IPS DF 19.7 (cell line): ENCODE measurements at regions not wholly inside any gene's neighbourhood (a gene's known extent, or its start where the extent isn't known, plus 50 kb on each side); places are given as distances from the start of the nearest gene placed in this dataset.

Experiments used
- DNase-seq: peaks from one replicate; pipeline ENCODE4 v3.0.0-alpha.2; 2013; ENCODE audit warnings: low read depth, low spot score

DNA sequence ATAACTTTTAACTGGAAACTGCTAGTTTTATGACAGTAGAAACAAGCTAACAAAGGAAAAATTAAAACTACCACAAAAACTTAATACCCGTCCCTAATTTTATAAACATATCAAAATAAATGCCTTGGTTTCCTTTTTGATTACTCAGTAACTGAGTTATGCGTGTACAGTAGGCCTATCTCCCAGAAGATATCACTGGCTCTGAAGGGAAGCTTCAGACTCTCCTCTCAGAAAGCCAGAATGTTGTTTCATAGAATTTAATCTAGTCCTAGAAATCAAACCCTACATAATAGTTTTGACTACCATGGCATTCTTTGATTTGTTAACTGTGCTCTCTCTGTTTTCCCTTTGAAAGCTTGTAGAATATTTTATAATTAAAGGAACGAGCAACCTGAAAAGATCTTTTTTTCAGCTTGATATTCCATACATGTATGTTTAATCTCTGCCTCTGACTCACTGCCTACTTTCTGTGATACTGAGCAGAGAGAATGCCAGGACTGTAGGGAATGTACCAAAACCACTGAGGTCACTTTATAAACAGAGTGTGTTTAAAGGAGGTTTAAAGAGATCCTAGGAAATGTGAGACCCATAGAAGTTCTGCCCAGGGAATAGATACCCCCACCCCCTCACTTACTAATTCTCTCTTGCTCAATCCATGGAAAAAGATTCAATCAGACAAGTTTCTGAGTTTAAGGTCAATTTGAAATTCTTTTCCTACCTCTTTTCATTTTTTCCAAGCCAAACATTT, 311.5 kb downstream of the HDGFL1 start:
- DNase-seq: no peak

DNA sequence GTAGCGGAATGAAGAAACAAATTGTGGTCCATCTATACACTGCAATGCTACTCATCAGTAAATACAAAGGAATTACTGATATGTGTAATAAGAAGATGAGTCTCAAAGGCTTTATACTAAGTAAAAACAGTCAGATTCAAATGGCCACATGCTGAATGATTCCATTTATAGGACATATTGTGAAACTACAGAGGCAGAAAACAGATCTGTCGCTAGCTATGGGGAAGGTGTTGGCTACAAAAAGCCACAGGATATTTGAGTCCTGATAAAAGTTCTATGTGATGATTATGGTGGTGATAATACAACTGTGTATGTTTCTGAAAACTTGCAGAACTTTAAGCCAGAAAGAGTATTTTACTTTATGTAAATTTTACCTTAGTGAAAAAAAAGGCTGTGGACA, 313.2 kb downstream of the HDGFL1 start:
- no peak for DNase-seq

DNA sequence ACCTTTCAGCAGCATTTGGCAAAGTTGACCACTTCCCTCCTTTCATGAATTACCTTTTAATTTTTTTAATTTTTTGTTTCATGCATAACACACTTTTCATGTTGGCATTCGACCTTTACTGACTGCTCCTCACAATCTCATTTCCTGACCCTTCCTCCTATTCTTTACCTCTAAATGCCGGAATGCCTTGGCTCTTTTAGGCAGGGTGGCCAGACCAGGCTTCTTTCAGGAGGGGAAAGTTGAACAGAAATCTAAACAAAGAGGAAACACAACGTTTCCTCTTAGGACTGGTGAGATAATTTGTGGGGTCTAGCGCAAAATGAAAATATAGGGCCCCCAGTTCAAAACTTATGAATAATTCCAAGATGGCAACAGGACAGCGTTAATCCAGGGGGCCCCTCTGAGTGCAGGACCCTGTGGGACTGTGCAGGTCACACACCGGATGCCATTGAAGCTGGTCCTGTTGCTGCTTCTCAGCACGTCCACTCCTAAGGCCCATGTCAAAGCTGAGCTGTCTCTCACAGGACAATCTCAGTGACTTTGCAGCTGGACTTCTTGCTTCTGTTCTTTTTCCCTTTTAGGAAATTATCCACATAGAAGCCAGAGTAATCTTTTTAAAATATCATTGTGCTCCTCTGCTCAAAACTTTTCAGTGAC, 313.8 kb downstream of the HDGFL1 start:
- no peak for DNase-seq

DNA sequence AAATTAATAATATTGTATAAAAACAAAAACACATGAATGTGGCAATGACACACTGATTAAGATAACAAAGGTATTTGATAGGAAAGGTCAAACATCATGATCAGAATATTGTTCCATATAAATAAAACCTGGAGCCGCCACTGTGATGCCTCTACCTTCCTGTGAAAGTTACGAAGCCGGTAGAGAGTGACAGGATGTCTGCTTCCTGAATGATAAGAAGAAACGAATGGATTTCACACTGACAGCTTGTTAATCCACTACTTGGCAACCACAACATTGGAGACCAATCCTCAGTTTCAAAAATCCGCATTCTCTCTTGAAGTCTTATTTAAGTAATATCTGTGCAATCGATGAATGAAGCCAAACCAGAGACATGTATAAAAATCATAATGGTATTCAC, 315.1 kb downstream of the HDGFL1 start:
- no peak for DNase-seq

DNA sequence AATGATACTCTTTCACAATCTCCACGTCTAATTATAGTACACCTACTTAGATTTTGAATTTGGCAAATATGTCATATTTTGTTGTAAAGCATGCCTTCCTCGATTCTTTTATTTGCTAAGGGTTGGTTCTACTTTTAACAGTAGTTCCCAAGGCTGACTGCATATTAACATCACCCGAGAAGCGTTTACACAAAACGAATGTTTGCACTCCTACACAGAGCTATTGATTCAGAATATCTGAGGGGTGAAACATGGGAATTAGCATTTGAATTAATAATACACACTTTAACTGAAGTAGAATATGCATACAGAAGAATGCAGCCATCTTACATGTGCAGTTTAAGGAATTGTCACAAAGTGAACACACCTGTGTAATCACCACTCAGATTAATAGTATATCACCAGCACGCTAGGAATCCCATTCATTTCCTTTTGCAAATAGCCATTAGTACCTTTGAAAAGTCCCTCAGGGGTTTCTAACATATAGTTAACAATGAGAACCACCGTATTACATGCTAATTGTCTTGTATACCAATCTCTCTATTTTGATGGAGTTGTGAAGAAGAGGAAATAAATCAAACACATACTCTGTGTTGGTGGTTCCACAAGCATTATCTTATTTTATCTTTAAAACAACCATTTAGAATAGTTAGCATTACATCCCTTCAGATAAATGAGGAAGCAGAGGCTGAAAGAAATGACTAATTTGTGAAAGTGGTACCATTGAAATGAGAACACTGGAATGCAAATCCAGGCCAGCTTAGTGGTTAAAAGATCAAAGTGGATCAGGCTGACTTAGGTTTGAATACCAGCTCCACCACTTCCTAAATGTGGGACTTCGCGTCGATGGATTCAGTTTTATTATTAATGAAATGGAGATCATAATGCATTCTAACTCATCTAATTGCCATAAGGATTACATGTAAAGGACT, 317.6 kb downstream of the HDGFL1 start:
- DNase-seq: no peak

DNA sequence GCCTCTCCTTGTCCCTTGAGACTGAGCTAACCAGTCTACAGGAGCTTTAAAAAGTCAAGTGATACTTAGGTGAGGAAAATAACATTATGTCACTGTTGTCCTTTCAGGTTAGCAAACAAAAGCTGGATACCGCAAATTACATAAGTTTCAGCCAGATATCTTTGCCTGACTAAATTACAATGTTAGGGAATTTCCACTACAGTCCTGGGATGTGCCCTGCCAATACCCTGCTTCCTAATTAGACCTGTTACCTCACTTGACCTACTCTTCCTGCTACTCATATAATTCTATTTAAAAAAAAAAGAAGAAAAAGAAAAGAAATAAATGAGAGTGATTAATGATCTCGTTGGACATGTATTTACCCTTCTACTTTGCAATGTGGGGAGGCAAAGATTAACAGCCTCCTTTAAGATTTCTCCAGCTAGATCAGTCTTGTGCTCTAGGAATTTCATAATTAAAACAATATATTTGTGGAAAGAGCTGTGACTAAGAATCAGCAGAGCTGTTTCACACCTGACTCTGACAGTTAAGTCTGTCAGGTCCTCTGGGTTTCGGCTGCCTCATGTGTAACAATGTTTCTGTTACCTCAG, 318.9 kb downstream of the HDGFL1 start:
- no peak for DNase-seq

DNA sequence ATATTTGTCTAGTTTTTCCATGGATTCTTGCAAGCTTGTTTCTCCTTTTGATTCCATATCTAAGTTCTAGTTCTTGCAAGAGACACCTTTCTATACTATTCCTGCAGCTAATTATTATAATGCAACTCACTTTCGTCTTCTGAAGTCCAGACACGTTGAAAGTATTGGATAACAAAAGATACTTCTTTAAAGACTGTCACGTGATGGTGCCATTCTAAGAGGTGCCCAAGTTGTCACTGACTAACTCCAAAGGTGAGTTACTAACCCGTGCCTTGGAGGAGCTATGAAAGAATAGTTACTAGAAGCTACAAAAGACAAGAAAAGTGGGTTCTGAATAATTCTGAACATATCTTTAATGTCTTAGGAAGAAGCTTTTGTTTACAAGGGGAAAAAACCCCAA, 322.6 kb downstream of the HDGFL1 start:
- no peak for DNase-seq

DNA sequence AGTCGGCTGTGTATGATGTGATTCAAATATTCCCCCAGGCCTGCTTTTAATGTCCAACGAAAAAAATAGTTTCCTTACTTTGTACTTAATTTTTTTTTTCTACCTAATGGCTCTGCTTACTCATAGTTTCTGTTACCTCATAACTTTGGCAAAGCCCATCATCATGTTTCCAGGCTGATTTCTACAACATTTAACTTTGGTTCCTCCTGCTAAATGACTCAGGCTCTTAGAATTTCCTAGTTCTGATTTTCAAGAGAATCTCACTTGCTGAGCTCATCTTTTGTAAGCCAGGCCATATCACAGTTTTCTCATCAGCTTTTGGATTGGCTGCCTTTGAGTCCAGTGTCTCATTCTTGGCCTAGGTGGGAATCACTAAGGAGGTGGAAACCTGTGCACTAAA, 323.1 kb downstream of the HDGFL1 start:
- no peak for DNase-seq

DNA sequence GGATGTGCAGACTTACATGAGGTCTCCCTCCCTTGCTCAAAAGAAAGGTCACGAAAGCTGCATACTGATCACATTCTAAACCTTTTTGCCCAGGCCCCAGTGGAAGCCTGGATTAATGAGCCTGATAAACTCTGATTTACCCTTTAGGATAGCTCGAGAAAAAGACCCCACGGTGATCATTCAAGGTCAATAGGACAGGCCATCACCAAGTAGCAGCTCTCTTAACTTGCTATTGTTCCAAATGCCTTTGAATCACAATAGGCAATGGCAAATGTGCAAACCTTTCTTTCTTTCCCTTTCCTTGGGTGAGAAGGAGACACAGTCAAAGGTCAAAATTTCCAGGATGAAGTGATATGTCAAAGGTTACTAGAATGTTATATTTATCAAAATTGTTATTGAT, 327.3 kb downstream of the HDGFL1 start:
- DNase-seq: peak; percentile 25

DNA sequence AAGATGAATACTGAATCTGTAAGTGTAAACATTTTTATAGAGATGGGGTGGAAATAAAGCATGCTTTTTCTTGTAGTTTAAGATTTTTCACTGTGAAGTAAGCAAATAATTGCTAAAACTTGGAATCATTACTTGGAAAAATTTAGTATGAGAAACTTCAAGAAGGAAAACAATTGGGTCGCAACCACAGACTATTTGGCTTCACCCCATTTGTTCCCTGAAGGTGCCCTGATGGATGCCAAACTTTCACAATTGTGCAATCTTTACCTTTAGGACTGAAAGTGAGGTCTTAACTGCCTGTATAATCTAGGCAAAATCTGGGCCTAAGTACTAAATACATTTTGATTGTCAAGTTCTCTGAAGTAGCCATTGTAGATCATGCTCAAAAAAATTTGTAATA, 330.1 kb downstream of the HDGFL1 start:
- no peak for DNase-seq

DNA sequence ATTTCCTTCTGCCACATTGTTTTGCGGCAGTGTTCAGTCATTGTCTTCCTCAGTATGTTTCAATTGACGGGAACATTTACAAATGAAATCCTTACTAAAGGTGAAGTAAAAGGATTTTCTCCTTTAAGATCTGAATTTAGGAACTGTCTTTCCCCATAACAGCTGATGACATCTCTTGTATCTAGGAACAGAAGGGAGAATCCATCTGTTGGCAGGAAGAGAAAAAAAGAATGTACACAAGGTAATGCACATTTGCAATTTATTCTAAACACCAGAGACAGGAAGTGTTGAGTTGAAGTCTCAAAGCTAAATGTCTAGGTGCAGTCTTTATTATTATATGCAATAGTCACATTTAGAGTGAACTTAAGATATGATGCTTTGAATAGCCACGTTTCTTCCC, 334.5 kb downstream of the HDGFL1 start:
- no peak for DNase-seq

DNA sequence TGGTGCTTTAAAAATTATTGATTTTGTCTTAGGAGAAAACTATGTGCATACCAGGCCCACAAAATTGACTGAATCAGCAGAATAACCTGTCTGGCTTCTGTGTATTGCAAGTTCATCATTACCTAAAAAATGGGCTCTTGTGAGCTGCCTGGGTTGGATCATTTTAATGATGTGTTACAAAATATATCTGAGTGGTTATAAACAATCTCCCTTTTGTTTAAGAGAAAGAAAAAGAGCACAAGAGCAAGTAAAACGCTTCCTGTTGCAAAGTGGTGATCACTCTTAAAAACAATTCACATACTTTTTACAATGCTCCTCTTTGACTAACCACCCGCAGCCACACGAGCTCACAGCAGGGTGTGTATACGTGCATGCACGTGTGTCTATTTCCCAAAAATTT, 335.1 kb downstream of the HDGFL1 start:
- DNase-seq: no peak

DNA sequence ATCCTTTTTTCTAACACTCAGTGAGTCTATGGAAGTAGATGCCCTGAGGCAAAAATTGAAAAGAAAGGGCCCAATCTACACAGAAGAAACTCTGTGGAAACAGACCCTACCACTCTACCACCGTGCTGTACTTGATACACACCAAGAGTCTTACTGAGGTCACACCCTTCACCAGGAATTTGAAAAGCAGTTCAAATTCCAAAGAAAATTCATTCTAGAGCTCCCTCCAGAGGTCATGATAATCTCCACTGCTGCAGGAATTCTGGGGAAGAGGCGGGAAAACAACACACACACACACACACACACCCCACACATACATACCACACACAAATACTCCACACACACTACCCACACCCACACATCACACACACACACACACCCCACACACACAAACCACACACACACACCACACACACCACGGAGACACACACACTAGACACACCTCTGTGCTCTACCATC, 336.8 kb downstream of the HDGFL1 start:
- DNase-seq: peak; percentile 28

DNA sequence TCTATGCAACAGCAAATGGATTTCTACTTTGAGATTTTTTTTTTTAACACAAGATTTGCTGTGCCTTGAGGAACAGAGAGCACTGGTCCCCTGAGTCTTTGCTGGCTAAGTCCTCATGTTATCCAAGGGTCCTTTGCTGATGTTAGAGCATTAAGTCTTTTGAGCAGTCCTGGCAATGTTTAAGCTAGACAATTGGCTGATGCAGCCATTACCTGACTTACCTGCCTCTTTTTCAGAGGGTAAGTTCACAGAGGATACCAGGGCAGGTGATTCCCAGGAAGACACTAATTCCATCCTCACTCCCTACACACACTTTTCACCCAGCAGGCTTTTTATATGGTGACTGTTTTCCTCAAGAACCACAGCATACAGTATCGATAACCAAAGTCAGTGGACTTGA, 337.7 kb downstream of the HDGFL1 start:
- DNase-seq: no peak

DNA sequence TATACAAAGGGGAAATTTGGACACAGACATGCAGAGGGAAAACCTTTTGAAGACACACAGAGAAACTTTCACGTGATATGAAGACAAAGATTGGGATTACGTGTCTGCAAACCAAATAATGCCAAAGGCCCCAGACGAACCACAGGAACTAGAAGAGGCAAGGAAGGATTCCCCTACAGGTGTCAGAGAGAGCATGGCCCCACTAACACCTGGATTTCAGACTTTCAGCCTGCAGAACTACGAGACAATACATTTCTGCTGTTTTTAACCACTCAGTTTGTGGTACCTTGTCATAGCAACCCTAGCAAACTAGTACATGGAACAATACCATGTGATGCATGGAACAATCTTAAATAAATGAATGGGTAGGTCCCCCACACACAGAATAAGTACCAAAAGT, 341.0 kb downstream of the HDGFL1 start:
- DNase-seq: no peak

DNA sequence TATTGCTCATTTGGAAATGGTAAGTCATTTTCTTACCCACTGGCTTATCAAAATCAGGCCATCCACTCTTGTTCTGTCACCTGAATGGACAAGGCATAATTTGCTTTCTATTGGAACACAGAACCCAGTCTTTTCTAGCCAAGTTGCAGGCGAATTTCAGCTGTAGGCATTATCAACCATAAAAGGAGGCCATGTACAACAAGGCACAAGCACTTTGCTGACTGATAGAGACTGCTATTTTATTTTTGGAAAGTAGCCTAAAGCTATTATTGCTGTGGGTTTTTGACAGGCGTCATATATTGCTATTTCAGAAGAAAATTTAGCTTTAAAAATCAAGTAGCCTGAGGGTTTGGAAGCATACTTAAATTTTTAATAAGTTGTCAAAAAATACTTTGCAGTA, 344.2 kb downstream of the HDGFL1 start:
- DNase-seq: no peak

DNA sequence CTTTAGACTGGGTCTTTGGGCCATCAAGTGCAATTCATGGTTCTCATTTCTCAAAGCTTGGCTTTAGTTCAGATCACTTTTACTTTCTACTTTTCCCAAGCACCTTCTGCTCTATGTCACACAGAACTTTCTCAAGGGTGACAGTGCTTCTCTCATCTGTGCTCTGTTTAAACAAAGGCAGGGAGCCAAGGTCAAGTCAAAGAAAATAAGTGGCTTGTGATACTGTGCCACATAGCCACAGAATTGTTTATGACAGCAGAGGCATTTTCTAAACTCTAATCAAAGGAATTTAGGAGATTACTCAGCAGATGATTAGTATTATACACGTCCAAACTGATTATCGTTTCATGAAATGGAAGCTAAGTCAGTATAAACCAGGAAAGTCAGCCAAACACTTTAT, 348.0 kb downstream of the HDGFL1 start:
- DNase-seq: no peak

DNA sequence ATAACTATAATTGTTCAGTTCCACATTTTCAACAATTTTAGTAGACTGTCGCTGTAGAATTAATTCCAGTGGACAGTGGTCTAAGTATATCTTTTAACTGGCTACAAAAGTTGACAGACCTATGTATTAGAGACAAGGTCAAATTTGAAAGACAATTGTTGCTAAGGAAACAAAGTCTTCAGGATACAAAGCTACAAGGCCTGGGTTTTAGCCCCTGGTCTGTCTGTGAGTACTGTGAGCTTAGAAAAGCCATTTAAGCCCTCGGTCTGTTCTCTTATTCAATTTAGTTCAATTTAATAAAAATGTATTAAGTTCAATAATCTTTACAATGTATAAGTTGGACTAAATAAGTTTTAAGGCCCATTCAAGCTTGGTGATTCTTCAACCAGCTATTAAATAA, 352.5 kb downstream of the HDGFL1 start:
- peak; percentile 12 for DNase-seq

DNA sequence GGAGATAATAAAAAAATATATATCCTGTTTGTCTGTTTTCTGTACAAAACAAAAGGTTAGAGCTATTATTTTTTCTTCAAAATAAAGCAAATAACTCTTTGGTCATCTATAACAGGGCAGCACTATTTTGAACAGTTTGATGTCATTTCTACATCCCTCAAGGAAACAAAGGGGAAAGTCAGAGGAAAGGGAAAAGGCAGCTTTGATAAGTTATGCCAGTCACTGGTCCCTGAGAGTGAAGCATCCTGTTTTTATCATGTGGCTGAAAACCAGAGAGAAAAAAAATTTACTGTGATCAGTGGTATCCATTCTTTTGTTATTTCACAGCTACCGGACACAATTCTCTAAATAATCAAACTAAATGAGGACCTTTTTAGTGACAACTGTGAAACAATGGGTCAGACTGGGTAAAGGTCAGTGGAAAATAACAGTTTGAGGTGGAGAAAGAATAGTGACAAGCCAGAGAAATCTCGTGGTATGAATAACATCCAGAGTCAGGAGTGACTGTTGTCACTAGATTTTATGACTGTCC, 356.0 kb downstream of the HDGFL1 start:
- DNase-seq: no peak

DNA sequence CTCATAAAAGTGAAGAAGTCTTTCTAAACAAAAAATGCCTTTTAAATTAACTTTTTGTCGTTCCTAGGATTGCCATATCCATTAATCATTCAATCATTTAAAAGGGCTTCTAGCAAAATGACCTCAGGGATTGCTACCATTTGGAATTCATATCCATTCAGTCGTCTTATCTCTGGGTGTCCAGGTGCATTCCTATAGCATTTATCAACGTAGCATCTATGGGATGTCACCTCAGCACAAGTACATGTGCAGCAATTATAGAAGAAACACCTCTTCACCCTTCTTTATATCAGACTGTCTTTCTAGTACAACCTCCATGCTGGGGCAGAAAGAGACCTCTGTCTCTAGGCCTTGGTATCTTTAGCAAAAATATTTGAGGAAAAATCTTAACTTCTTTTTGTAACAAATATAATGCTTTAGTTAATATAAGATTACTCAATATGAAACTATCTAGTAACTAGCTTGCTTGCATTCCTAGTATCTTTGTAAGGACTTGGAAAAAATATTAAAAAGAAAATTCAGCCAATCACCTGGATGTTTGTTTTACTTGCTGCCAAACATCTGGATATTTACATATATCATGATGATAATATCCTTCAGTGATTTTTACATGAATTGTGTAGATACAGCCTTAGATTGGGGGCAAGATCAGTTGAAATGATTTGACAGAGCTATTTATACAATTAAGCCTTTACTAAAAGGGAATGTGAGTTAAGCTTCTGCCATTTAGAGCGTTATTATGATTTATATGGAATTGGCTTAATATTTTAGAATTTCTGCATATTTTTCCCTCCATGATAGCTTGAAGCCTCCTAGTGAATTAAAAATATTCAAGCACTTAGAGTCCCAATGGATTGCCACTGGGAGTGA, 356.8 kb downstream of the HDGFL1 start:
- DNase-seq: no peak
